SK-N-SH (cell line): ENCODE measurements at regions not wholly inside any gene's neighbourhood (a gene's known extent, or its start where the extent isn't known, plus 50 kb on each side); places are given as distances from the start of the nearest gene placed in this dataset.

Experiments
- CTCF ChIA-PET: fragments of 300-600, 350-600 bp; formaldehyde crosslinking; extraction: SDS; loops from one replicate; lab custom pipeline; 2021; lab: Yijun Ruan, JAX
- POLR2A ChIA-PET: fragments of 350-600 bp; sonication (Branson Sonifier 250); formaldehyde crosslinking; extraction: SDS; loops from one replicate; lab custom pipeline; 2020; ENCODE audit warnings: antibody characterized with exemption, inconsistent platforms; lab: Yijun Ruan, JAX
- DNase-seq: peaks from one replicate; pipeline ENCODE4 v3.0.0; 2012
- H2AFZ ChIP-seq: fragments of 200-600 bp; sonication (generic); 2 replicates; pipeline ENCODE4 v1.8.1; 2016; ENCODE audit warnings: antibody characterized with exemption, mild to moderate bottlenecking, low read depth
- H3F3A ChIP-seq: fragments of 200-600 bp; sonication (generic); replicated peaks from 2 replicates; pipeline ENCODE3; 2016; ENCODE audit warnings: antibody characterized with exemption, mild to moderate bottlenecking; ENCODE audit not compliant: insufficient read depth
- H3K27ac ChIP-seq, 2 experiments: fragments of 200-500 bp in 1 of 2; fragments of 200-600 bp in 1 of 2; sonication (Bioruptor generic) in 1 of 2; sonication (generic), shearing (Covaris generic) in 1 of 2; 2 replicates each; pipeline versions ENCODE4 v1.5.1 to v1.6.1; 2014 to 2016; ENCODE audit warnings: low read depth in 2 of 2, inconsistent platforms in 1 of 2, low read length in 1 of 2, mild to moderate bottlenecking in 1 of 2, mixed read lengths in 1 of 2
- H3K27me3 ChIP-seq: fragments of 200-600 bp; sonication (generic), shearing (Covaris generic); 2 replicates; pipeline ENCODE4 v1.6.1; 2016; ENCODE audit warnings: mixed run types; ENCODE audit not compliant: insufficient read depth
- H3K36me3 ChIP-seq, 2 experiments: fragments of 200-500 bp in 1 of 2; fragments of 200-600 bp in 1 of 2; sonication (Bioruptor generic) in 1 of 2; sonication (generic) in 1 of 2; replicated peaks in 1 of 2; 2 replicates each; pipeline versions ENCODE3 to v1.5.1; 2014 to 2016; ENCODE audit warnings: low read length in 1 of 2, mild to moderate bottlenecking in 1 of 2; ENCODE audit not compliant: insufficient read depth in 2 of 2, control insufficient read depth in 1 of 2
- H3K4me1 ChIP-seq, 2 experiments: fragments of 200-500 bp in 1 of 2; fragments of 200-600 bp in 1 of 2; sonication (Bioruptor generic) in 1 of 2; sonication (generic), shearing (Covaris generic) in 1 of 2; 2 replicates each; pipeline versions ENCODE4 v1.5.1 to v1.6.1; 2014 to 2016; ENCODE audit warnings: low read depth in 1 of 2, low read length in 1 of 2, mixed run types in 1 of 2; ENCODE audit not compliant: insufficient read depth in 2 of 2, control insufficient read depth in 1 of 2
- H3K4me2 ChIP-seq: fragments of 200-600 bp; sonication (generic), shearing (Covaris generic); 2 replicates; pipeline ENCODE4 v1.6.1; 2017; ENCODE audit warnings: mixed run types
- H3K4me3 ChIP-seq, 2 experiments: fragments of 200-500 bp in 1 of 2; fragments of 200-600 bp in 1 of 2; sonication (Bioruptor generic) in 1 of 2; sonication (generic), shearing (Covaris generic) in 1 of 2; 2 replicates each; pipeline versions ENCODE4 v1.5.1 to v1.8.1; 2014 to 2016; ENCODE audit warnings: low read depth in 2 of 2, inconsistent platforms in 1 of 2, low read length in 1 of 2, mild to moderate bottlenecking in 1 of 2, mixed read lengths in 1 of 2, moderate library complexity in 1 of 2
- H3K79me2 ChIP-seq: fragments of 200-600 bp; sonication (generic); 2 replicates; pipeline ENCODE4 v1.8.1; 2017; ENCODE audit warnings: mild to moderate bottlenecking; ENCODE audit not compliant: insufficient read depth
- H3K9ac ChIP-seq: fragments of 200-600 bp; sonication (generic); 2 replicates; pipeline ENCODE4 v1.6.1; 2017; ENCODE audit warnings: mixed run types
- H3K9me2 ChIP-seq: fragments of 200-600 bp; sonication (generic); 2 replicates; pipeline ENCODE4 v1.6.1; 2017; ENCODE audit warnings: mixed run types
- H3K9me3 ChIP-seq: fragments of 200-600 bp; sonication (generic); 2 replicates; pipeline ENCODE4 v1.6.1; 2017; ENCODE audit warnings: mixed run types, mild to moderate bottlenecking, moderate library complexity
- H4K20me1 ChIP-seq: fragments of 200-600 bp; sonication (generic); 2 replicates; pipeline ENCODE4 v1.6.1; 2017; ENCODE audit warnings: mild to moderate bottlenecking, mixed run types; ENCODE audit not compliant: insufficient read depth
- CTCF ChIP-seq: fragments of 200-600 bp; sonication (generic); IDR thresholded peaks from 2 replicates; pipeline ENCODE4 v1.6.1; 2017; ENCODE audit warnings: antibody characterized with exemption, mild to moderate bottlenecking, moderate library complexity
- ELF1 ChIP-seq: IDR thresholded peaks from 2 replicates; pipeline ENCODE4 v1.4.0; 2012
- EP300 ChIP-seq, 2 experiments: IDR thresholded peaks; 2 replicates each; pipeline versions ENCODE4 v1.4.0 to v1.6.1; 2012; ENCODE audit warnings: borderline replicate concordance in 1 of 2, low read depth in 1 of 2, low read length in 1 of 2
- EZH2phosphoT487 ChIP-seq: fragments of 200-600 bp; sonication (generic); IDR thresholded peaks from 2 replicates; pipeline ENCODE4 v1.6.1; 2017; ENCODE audit warnings: low read depth, mixed run types, mild to moderate bottlenecking, antibody characterized with exemption, moderate library complexity, borderline replicate concordance
- FOSL2 ChIP-seq: IDR thresholded peaks from 2 replicates; pipeline ENCODE4 v1.4.0; 2012; ENCODE audit warnings: low read depth, mild to moderate bottlenecking, moderate library complexity, borderline replicate concordance
- FOXJ3 ChIP-seq: sonication (generic); formaldehyde crosslinking; IDR thresholded peaks from 2 replicates; pipeline ENCODE4 v1.5.1; 2020; ENCODE audit warnings: mild to moderate bottlenecking, missing genetic modification reagents
- FOXM1 ChIP-seq: IDR thresholded peaks from 2 replicates; pipeline ENCODE4 v1.4.0; 2012; ENCODE audit warnings: low read depth, mild to moderate bottlenecking
- GABPA ChIP-seq: IDR thresholded peaks from 2 replicates; pipeline ENCODE4 v1.4.0; 2012; ENCODE audit warnings: low read depth, mild to moderate bottlenecking
- MAX ChIP-seq: IDR thresholded peaks from 2 replicates; pipeline ENCODE4 v1.4.0; 2012; ENCODE audit warnings: low read depth
- MEF2A ChIP-seq: IDR thresholded peaks from 2 replicates; pipeline ENCODE4 v1.4.0; 2012; ENCODE audit warnings: low read depth, borderline replicate concordance
- MXI1 ChIP-seq: IDR thresholded peaks from 2 replicates; pipeline ENCODE4 v1.6.1; 2012; ENCODE audit warnings: mild to moderate bottlenecking, low read depth, low read length, improper control_type of control experiment
- NFIC ChIP-seq: IDR thresholded peaks from 2 replicates; pipeline ENCODE4 v1.4.0; 2012; ENCODE audit warnings: borderline replicate concordance
- NRF1 ChIP-seq: IDR thresholded peaks from 2 replicates; pipeline ENCODE4 v1.6.1; 2012; ENCODE audit warnings: low read depth, mild to moderate bottlenecking, low read length
- POLR2AphosphoS5 ChIP-seq: IDR thresholded peaks from 2 replicates; pipeline ENCODE4 v1.6.1; 2012; ENCODE audit warnings: low read depth, low read length
- RFX5 ChIP-seq: IDR thresholded peaks from 2 replicates; pipeline ENCODE4 v1.6.1; 2012; ENCODE audit warnings: mild to moderate bottlenecking, improper control_type of control experiment, low read length
- RXRA ChIP-seq: IDR thresholded peaks from 2 replicates; pipeline ENCODE4 v1.4.0; 2012; ENCODE audit warnings: low read depth, mild to moderate bottlenecking, borderline replicate concordance
- SIN3A ChIP-seq: IDR thresholded peaks from 2 replicates; pipeline ENCODE4 v1.6.1; 2012; ENCODE audit warnings: low read depth, mild to moderate bottlenecking, low read length, moderate library complexity, borderline replicate concordance
- SMC3 ChIP-seq: IDR thresholded peaks from 2 replicates; pipeline ENCODE4 v1.6.1; 2012; ENCODE audit warnings: low read depth, low read length, improper control_type of control experiment
- TAF1 ChIP-seq: IDR thresholded peaks from 2 replicates; pipeline ENCODE4 v1.6.1; 2012; ENCODE audit warnings: low read depth, mild to moderate bottlenecking, low read length, moderate library complexity, borderline replicate concordance
- USF1 ChIP-seq: IDR thresholded peaks from 2 replicates; pipeline ENCODE4 v1.4.0; 2012; ENCODE audit warnings: low read depth, borderline replicate concordance
- USF2 ChIP-seq: fragments of 150-350 bp; IDR thresholded peaks from 2 replicates; pipeline ENCODE4 v1.6.1; 2017; ENCODE audit warnings: antibody characterized with exemption, low read length, low read depth, borderline replicate concordance
- ZBTB33 ChIP-seq: IDR thresholded peaks from 2 replicates; pipeline ENCODE4 v1.4.0; 2012; ENCODE audit warnings: low read depth, borderline replicate concordance
- WGBS: methylation state at CpG from one replicate; pipeline ENCODE4 v1.1.6; 2017; ENCODE audit warnings: low lambda C conversion rate; 5-methylcytosine and 5-hydroxymethylcytosine counted together

GRCh38 chr14:87271331-87271730 is 721.7 kb downstream of the GALC start:
- Histone ChIP-seq H3K4me1 (no peaks in the 10 kb centered on the region), H3F3A (no peaks in the 10 kb centered on the region), H4K20me1 (no peaks in the 10 kb centered on the region), H3K4me3 (no peak overlapping the region), H3K9me3 (no peaks in the 10 kb centered on the region), H3K4me2 (no peak overlapping the region), H3K79me2 (no peaks in the 10 kb centered on the region), H2AFZ (no peak overlapping the region), H3K27me3 (no peaks in the 10 kb centered on the region), H3K36me3 (no peaks in the 10 kb centered on the region), H3K9me2 (no peaks in the 10 kb centered on the region), H3K9ac (no peak overlapping the region), H3K27ac (no peak overlapping the region)
- WGBS, result 0% methylated on average over 2 of the region's 2 CpGs
- ChIA-PET CTCF (no interaction called here), POLR2A (no interaction called here)
- no peak for TF ChIP-seq RFX5
- no peak for TF ChIP-seq ZBTB33
- TF ChIP-seq NFIC, result no peak
- TF ChIP-seq MEF2A, result no peak
- TF ChIP-seq NRF1, result no peak
- no peak for TF ChIP-seq EP300 (IDR thresholded peaks at IDR 0.05; ENCODE audit: borderline replicate concordance in 1 of 2, low read depth in 1 of 2, low read length in 1 of 2)
- TF ChIP-seq TAF1, result no peak
- no peak for TF ChIP-seq MXI1
- no peak for DNase-seq

- CTCF ChIA-PET, result no interaction called here
- WGBS, result under 1% methylated on average over 2 of the region's 2 CpGs
- no peaks in the 10 kb centered on the region for H3K27me3 ChIP-seq
Observed at GRCh38 chr14:87268997-87269396, 724.0 kb downstream of the GALC start.

More at GRCh38 chr14:87268997-87269396, 724.0 kb downstream of the GALC start:
- Histone ChIP-seq H3K9me2 (no peaks in the 10 kb centered on the region), H4K20me1 (no peaks in the 10 kb centered on the region), H3K4me3 (no peak overlapping the region), H2AFZ (no peak overlapping the region), H3K4me1 (no peaks in the 10 kb centered on the region), H3K9ac (no peak overlapping the region), H3F3A (no peaks in the 10 kb centered on the region), H3K9me3 (no peaks in the 10 kb centered on the region), H3K27ac (no peak overlapping the region), H3K36me3 (no peaks in the 10 kb centered on the region), H3K79me2 (no peaks in the 10 kb centered on the region), H3K4me2 (no peak overlapping the region)
- no peak for DNase-seq
- TF ChIP-seq FOSL2, result no peak
- TF ChIP-seq POLR2AphosphoS5, result no peak
- TF ChIP-seq GABPA, result no peak
- TF ChIP-seq NFIC, result no peak
- TF ChIP-seq FOXJ3, result no peak
- no peak for TF ChIP-seq USF1
- TF ChIP-seq CTCF, result no peak
- no peak for TF ChIP-seq SMC3
- TF ChIP-seq EP300 (IDR thresholded peaks at IDR 0.05; ENCODE audit: borderline replicate concordance in 1 of 2, low read depth in 1 of 2, low read length in 1 of 2), result no peak
- TF ChIP-seq MEF2A, result no peak
- TF ChIP-seq FOXM1, result no peak
- TF ChIP-seq NRF1, result no peak
- no peak for TF ChIP-seq MXI1
- TF ChIP-seq RXRA, result no peak
- no peak for TF ChIP-seq USF2
- no peak for TF ChIP-seq MAX
- no peak for TF ChIP-seq TAF1
- no peak for TF ChIP-seq SIN3A
- no peak for TF ChIP-seq ELF1
- TF ChIP-seq EZH2phosphoT487, result no peak
- POLR2A ChIA-PET, result no interaction called here
